ENCODE measurements at regions not wholly inside any gene's neighbourhood (a gene's known extent, or its start where the extent isn't known, plus 50 kb on each side); places are given as distances from the start of the nearest gene placed in this dataset.
"Not testable (repeated sequence)": the region's sequence is repeated elsewhere in the genome, so short reads cannot be mapped to it uniquely, and the experiment has no call there.

DNA sequence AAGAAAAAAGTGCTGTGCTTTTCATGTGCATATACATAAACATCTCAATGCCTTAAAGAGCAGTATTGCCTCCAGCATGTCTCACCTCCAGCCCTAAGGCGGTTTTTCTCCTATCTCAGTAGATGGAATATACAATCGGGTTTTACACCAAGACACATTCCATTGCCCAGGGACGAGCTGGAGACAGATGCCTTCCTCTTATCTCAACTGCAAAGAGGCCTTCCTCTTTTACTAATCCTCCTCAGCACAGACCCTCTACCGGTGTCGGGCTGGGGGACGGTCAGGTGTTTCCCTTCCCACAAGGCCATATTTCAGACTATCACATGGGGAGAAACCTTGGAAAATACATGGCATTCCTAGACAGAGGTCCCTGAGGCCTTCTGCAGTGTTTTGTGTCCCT, 385.3 kb downstream of the AMY1C start:
- not testable (repeated sequence) for TF ChIP-seq POLR2A (IDR thresholded peaks at IDR 0.05)
- TF ChIP-seq, protein P1, sequence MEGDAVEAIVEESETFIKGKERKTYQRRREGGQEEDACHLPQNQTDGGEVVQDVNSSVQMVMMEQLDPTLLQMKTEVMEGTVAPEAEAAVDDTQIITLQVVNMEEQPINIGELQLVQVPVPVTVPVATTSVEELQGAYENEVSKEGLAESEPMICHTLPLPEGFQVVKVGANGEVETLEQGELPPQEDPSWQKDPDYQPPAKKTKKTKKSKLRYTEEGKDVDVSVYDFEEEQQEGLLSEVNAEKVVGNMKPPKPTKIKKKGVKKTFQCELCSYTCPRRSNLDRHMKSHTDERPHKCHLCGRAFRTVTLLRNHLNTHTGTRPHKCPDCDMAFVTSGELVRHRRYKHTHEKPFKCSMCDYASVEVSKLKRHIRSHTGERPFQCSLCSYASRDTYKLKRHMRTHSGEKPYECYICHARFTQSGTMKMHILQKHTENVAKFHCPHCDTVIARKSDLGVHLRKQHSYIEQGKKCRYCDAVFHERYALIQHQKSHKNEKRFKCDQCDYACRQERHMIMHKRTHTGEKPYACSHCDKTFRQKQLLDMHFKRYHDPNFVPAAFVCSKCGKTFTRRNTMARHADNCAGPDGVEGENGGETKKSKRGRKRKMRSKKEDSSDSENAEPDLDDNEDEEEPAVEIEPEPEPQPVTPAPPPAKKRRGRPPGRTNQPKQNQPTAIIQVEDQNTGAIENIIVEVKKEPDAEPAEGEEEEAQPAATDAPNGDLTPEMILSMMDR (IDR thresholded peaks at IDR 0.05) = not testable (repeated sequence)
